Natural killer cell (primary cell): ENCODE measurements at regions not wholly inside any gene's neighbourhood (a gene's known extent, or its start where the extent isn't known, plus 50 kb on each side); places are given as distances from the start of the nearest gene placed in this dataset.

ENCODE experiments used
- ATAC-seq, 3 donors: fragments of 150-1000 bp in 2 of 3; fragments of 200-7000 bp in 1 of 3; cut with Tn5 transposase; 1 replicate in 1 of 3; 2 replicates in 2 of 3; pipeline ENCODE4 v1.10.0; 2021; ENCODE audit warnings: mild to moderate bottlenecking in 2 of 3, moderate library complexity in 2 of 3
- DNase-seq, 2 donors: peaks; one replicate each; pipeline versions ENCODE4 v3.0.0 to v3.0.0-alpha.2; 2013 to 2021; ENCODE audit warnings: mixed read lengths in 1 of 2
- H3K27ac ChIP-seq: one replicate; pipeline ENCODE4 v1.5.1; 2013; ENCODE audit warnings: mild to moderate bottlenecking, low read length
- H3K27me3 ChIP-seq: one replicate; pipeline ENCODE4 v1.6.1; 2013; ENCODE audit warnings: low read length; ENCODE audit not compliant: control insufficient read depth, insufficient read depth
- H3K36me3 ChIP-seq: one replicate; pipeline ENCODE4 v1.6.1; 2013; ENCODE audit warnings: low read length; ENCODE audit not compliant: control insufficient read depth, insufficient read depth
- H3K4me1 ChIP-seq: one replicate; pipeline ENCODE4 v1.6.1; 2013; ENCODE audit warnings: low read length; ENCODE audit not compliant: control insufficient read depth, insufficient read depth
- H3K4me3 ChIP-seq: one replicate; pipeline ENCODE4 v1.5.1; 2013; ENCODE audit warnings: low read length
- H3K9me3 ChIP-seq: one replicate; pipeline ENCODE4 v1.6.1; 2013; ENCODE audit warnings: low read length; ENCODE audit not compliant: control insufficient read depth, insufficient read depth
- H3K27ac Mint-ChIP-seq, 2 donors: one replicate each; pipeline ENCODE4 v1.8.0; 2022; ENCODE audit warnings: mild to moderate bottlenecking in 2 of 2, mixed read lengths in 2 of 2, moderate library complexity in 1 of 2
- H3K27me3 Mint-ChIP-seq, 2 donors: one replicate each; pipeline ENCODE4 v1.8.0; 2022; ENCODE audit warnings: low read depth in 2 of 2, mixed read lengths in 2 of 2
- H3K36me3 Mint-ChIP-seq: one replicate; pipeline ENCODE4 v1.8.0; 2022; ENCODE audit warnings: mixed read lengths
- H3K4me1 Mint-ChIP-seq, 2 donors: one replicate each; pipeline ENCODE4 v1.8.0; 2022; ENCODE audit warnings: mixed read lengths in 2 of 2
- H3K4me3 Mint-ChIP-seq: one replicate; pipeline ENCODE4 v1.8.0; 2022; ENCODE audit warnings: mild to moderate bottlenecking, moderate library complexity, mixed read lengths
- H3K9me3 Mint-ChIP-seq, 2 donors: one replicate each; pipeline ENCODE4 v1.8.0; 2022; ENCODE audit warnings: mixed read lengths in 2 of 2
- CTCF ChIP-seq: fragments of 200-600 bp; IDR thresholded peaks from one replicate; pipeline ENCODE4 v1.8.0; 2022; ENCODE audit warnings: antibody characterized with exemption
- WGBS: methylation state at CpG from one replicate; pipeline ENCODE4 v1.1.7; 2013; ENCODE audit warnings: missing lambda C conversion rate; ENCODE audit not compliant: insufficient coverage; 5-methylcytosine and 5-hydroxymethylcytosine counted together
- intact Hi-C: fragments of 100-400 bp; cut with micrococcal nuclease; formaldehyde crosslinking; loops from one replicate; pipeline ENCODE4 v1.14.2; 2022

- 68% methylated on average over 14 of the region's 17 CpGs for WGBS
These were observed 72.3 kb downstream of the RTP5 start for GRCh38 chr2:241941691-241942301.

GRCh38 chr2:241942416-241943208 is 73.1 kb downstream of the RTP5 start:
- Mint-ChIP-seq H3K4me1 (no peaks in the 10 kb centered on the region), H3K4me3 (no peak overlapping the region), H3K36me3 (no peaks in the 10 kb centered on the region), H3K27me3 (no peaks in the 10 kb centered on the region), H3K9me3 (no peaks in the 10 kb centered on the region), H3K27ac (no peak overlapping the region)
- DNase-seq (peak in 1 of 2 donors; percentile 6), ATAC-seq (no peak)
- 95% methylated on average over 19 of the region's 19 CpGs for WGBS
- intact Hi-C loops, result no loop called here
- Histone ChIP-seq H3K36me3 (no peaks in the 10 kb centered on the region), H3K27ac (no peak overlapping the region), H3K4me1 (no peaks in the 10 kb centered on the region), H3K4me3 (no peak overlapping the region), H3K27me3 (no peaks in the 10 kb centered on the region), H3K9me3 (no peaks in the 10 kb centered on the region)
- no peak for TF ChIP-seq CTCF

More at GRCh38 chr2:241941691-241942301, 72.3 kb downstream of the RTP5 start:
- intact Hi-C loops, result no loop called here
- no peak for ATAC-seq
- Histone ChIP-seq H3K36me3 (no peaks in the 10 kb centered on the region), H3K4me3 (no peak overlapping the region), H3K4me1 (no peaks in the 10 kb centered on the region), H3K27ac (no peak overlapping the region), H3K9me3 (no peaks in the 10 kb centered on the region), H3K27me3 (no peaks in the 10 kb centered on the region)
- no peaks in the 10 kb centered on the region for H3K36me3 Mint-ChIP-seq
- H3K27ac Mint-ChIP-seq, result no peak overlapping the region
- TF ChIP-seq CTCF, result no peak
- peak in 1 of 2 donors; percentile 4 for DNase-seq
- no peak overlapping the region for H3K4me3 Mint-ChIP-seq
- no peaks in the 10 kb centered on the region for H3K4me1 Mint-ChIP-seq
- H3K27me3 Mint-ChIP-seq, result no peaks in the 10 kb centered on the region
- no peaks in the 10 kb centered on the region for H3K9me3 Mint-ChIP-seq

- Histone ChIP-seq H3K4me1 (no peaks in the 10 kb centered on the region), H3K36me3 (no peaks in the 10 kb centered on the region), H3K27ac (no peak overlapping the region), H3K27me3 (no peaks in the 10 kb centered on the region), H3K4me3 (no peak overlapping the region), H3K9me3 (no peaks in the 10 kb centered on the region)
- peak in 1 of 2 donors; percentile 9 for DNase-seq
- ATAC-seq, result no peak
- TF ChIP-seq CTCF, result no peak
- intact Hi-C loops, result no loop called here
- Mint-ChIP-seq H3K4me1 (peaks cover 0 to 5% of the 10 kb centered on the region in 2 donors), H3K36me3 (no peaks in the 10 kb centered on the region), H3K4me3 (no peak overlapping the region), H3K27me3 (peaks cover 0 to 4% of the 10 kb centered on the region in 2 donors), H3K27ac (no peak overlapping the region), H3K9me3 (no peaks in the 10 kb centered on the region)
- WGBS, result 91% methylated on average over 15 of the region's 15 CpGs
These were observed 73.8 kb downstream of the RTP5 start for GRCh38 chr2:241943209-241943850.
